SK-N-SH (cell line): ENCODE measurements at regions not wholly inside any gene's neighbourhood (a gene's known extent, or its start where the extent isn't known, plus 50 kb on each side); places are given as distances from the start of the nearest gene placed in this dataset.

Experiments
- CTCF ChIA-PET: fragments of 300-600, 350-600 bp; formaldehyde crosslinking; extraction: SDS; loops from one replicate; lab custom pipeline; 2021; lab: Yijun Ruan, JAX
- POLR2A ChIA-PET: fragments of 350-600 bp; sonication (Branson Sonifier 250); formaldehyde crosslinking; extraction: SDS; loops from one replicate; lab custom pipeline; 2020; ENCODE audit warnings: antibody characterized with exemption, inconsistent platforms; lab: Yijun Ruan, JAX
- DNase-seq: peaks from one replicate; pipeline ENCODE4 v3.0.0; 2012
- H2AFZ ChIP-seq: fragments of 200-600 bp; sonication (generic); 2 replicates; pipeline ENCODE4 v1.8.1; 2016; ENCODE audit warnings: antibody characterized with exemption, mild to moderate bottlenecking, low read depth
- H3F3A ChIP-seq: fragments of 200-600 bp; sonication (generic); replicated peaks from 2 replicates; pipeline ENCODE3; 2016; ENCODE audit warnings: antibody characterized with exemption, mild to moderate bottlenecking; ENCODE audit not compliant: insufficient read depth
- H3K27ac ChIP-seq, 2 experiments: fragments of 200-500 bp in 1 of 2; fragments of 200-600 bp in 1 of 2; sonication (Bioruptor generic) in 1 of 2; sonication (generic), shearing (Covaris generic) in 1 of 2; 2 replicates each; pipeline versions ENCODE4 v1.5.1 to v1.6.1; 2014 to 2016; ENCODE audit warnings: low read depth in 2 of 2, inconsistent platforms in 1 of 2, low read length in 1 of 2, mild to moderate bottlenecking in 1 of 2, mixed read lengths in 1 of 2
- H3K27me3 ChIP-seq: fragments of 200-600 bp; sonication (generic), shearing (Covaris generic); 2 replicates; pipeline ENCODE4 v1.6.1; 2016; ENCODE audit warnings: mixed run types; ENCODE audit not compliant: insufficient read depth
- H3K36me3 ChIP-seq, 2 experiments: fragments of 200-500 bp in 1 of 2; fragments of 200-600 bp in 1 of 2; sonication (Bioruptor generic) in 1 of 2; sonication (generic) in 1 of 2; replicated peaks in 1 of 2; 2 replicates each; pipeline versions ENCODE3 to v1.5.1; 2014 to 2016; ENCODE audit warnings: low read length in 1 of 2, mild to moderate bottlenecking in 1 of 2; ENCODE audit not compliant: insufficient read depth in 2 of 2, control insufficient read depth in 1 of 2
- H3K4me1 ChIP-seq, 2 experiments: fragments of 200-500 bp in 1 of 2; fragments of 200-600 bp in 1 of 2; sonication (Bioruptor generic) in 1 of 2; sonication (generic), shearing (Covaris generic) in 1 of 2; 2 replicates each; pipeline versions ENCODE4 v1.5.1 to v1.6.1; 2014 to 2016; ENCODE audit warnings: low read depth in 1 of 2, low read length in 1 of 2, mixed run types in 1 of 2; ENCODE audit not compliant: insufficient read depth in 2 of 2, control insufficient read depth in 1 of 2
- H3K4me2 ChIP-seq: fragments of 200-600 bp; sonication (generic), shearing (Covaris generic); 2 replicates; pipeline ENCODE4 v1.6.1; 2017; ENCODE audit warnings: mixed run types
- H3K4me3 ChIP-seq, 2 experiments: fragments of 200-500 bp in 1 of 2; fragments of 200-600 bp in 1 of 2; sonication (Bioruptor generic) in 1 of 2; sonication (generic), shearing (Covaris generic) in 1 of 2; 2 replicates each; pipeline versions ENCODE4 v1.5.1 to v1.8.1; 2014 to 2016; ENCODE audit warnings: low read depth in 2 of 2, inconsistent platforms in 1 of 2, low read length in 1 of 2, mild to moderate bottlenecking in 1 of 2, mixed read lengths in 1 of 2, moderate library complexity in 1 of 2
- H3K79me2 ChIP-seq: fragments of 200-600 bp; sonication (generic); 2 replicates; pipeline ENCODE4 v1.8.1; 2017; ENCODE audit warnings: mild to moderate bottlenecking; ENCODE audit not compliant: insufficient read depth
- H3K9ac ChIP-seq: fragments of 200-600 bp; sonication (generic); 2 replicates; pipeline ENCODE4 v1.6.1; 2017; ENCODE audit warnings: mixed run types
- H3K9me2 ChIP-seq: fragments of 200-600 bp; sonication (generic); 2 replicates; pipeline ENCODE4 v1.6.1; 2017; ENCODE audit warnings: mixed run types
- H3K9me3 ChIP-seq: fragments of 200-600 bp; sonication (generic); 2 replicates; pipeline ENCODE4 v1.6.1; 2017; ENCODE audit warnings: mixed run types, mild to moderate bottlenecking, moderate library complexity
- H4K20me1 ChIP-seq: fragments of 200-600 bp; sonication (generic); 2 replicates; pipeline ENCODE4 v1.6.1; 2017; ENCODE audit warnings: mild to moderate bottlenecking, mixed run types; ENCODE audit not compliant: insufficient read depth
- ELF1 ChIP-seq: IDR thresholded peaks from 2 replicates; pipeline ENCODE4 v1.4.0; 2012
- JUND ChIP-seq: IDR thresholded peaks from 2 replicates; pipeline ENCODE4 v1.4.0; 2012
- RCOR1 ChIP-seq: fragments of 150-350 bp; IDR thresholded peaks from 2 replicates; pipeline ENCODE4 v1.6.1; 2017; ENCODE audit warnings: antibody characterized with exemption, low read length
- RFX5 ChIP-seq: IDR thresholded peaks from 2 replicates; pipeline ENCODE4 v1.6.1; 2012; ENCODE audit warnings: mild to moderate bottlenecking, improper control_type of control experiment, low read length
- RXRA ChIP-seq: IDR thresholded peaks from 2 replicates; pipeline ENCODE4 v1.4.0; 2012; ENCODE audit warnings: low read depth, mild to moderate bottlenecking, borderline replicate concordance
- SIN3A ChIP-seq: IDR thresholded peaks from 2 replicates; pipeline ENCODE4 v1.6.1; 2012; ENCODE audit warnings: low read depth, mild to moderate bottlenecking, low read length, moderate library complexity, borderline replicate concordance
- TEAD4 ChIP-seq: IDR thresholded peaks from 2 replicates; pipeline ENCODE4 v1.4.0; 2012; ENCODE audit warnings: mild to moderate bottlenecking, borderline replicate concordance; ENCODE audit not compliant: insufficient read depth
- YY1 ChIP-seq: IDR thresholded peaks from 2 replicates; pipeline ENCODE4 v1.4.0; 2012; ENCODE audit warnings: low read depth, mild to moderate bottlenecking
- WGBS: methylation state at CpG from one replicate; pipeline ENCODE4 v1.1.6; 2017; ENCODE audit warnings: low lambda C conversion rate; 5-methylcytosine and 5-hydroxymethylcytosine counted together
- TF ChIP-seq, protein P1 (sequence below): IDR thresholded peaks from 2 replicates; pipeline ENCODE4 v1.4.0; 2012; ENCODE audit warnings: low read depth, borderline replicate concordance
- TF ChIP-seq, protein P2 (sequence below): IDR thresholded peaks from 2 replicates; pipeline ENCODE4; 2012
- TF ChIP-seq, protein P3 (sequence below): fragments of 150-350 bp; IDR thresholded peaks from 2 replicates; pipeline ENCODE4 v1.6.1; 2017; ENCODE audit warnings: antibody characterized with exemption, low read length, low read depth, borderline replicate concordance
- TF ChIP-seq, protein P4 (sequence below): IDR thresholded peaks from 2 replicates; pipeline ENCODE4 v1.4.0; 2012; ENCODE audit warnings: low read depth
- TF ChIP-seq, protein P5 (sequence below): IDR thresholded peaks from 2 replicates; pipeline ENCODE4 v1.6.1; 2012; ENCODE audit warnings: mild to moderate bottlenecking, low read depth, low read length, moderate library complexity

DNA sequence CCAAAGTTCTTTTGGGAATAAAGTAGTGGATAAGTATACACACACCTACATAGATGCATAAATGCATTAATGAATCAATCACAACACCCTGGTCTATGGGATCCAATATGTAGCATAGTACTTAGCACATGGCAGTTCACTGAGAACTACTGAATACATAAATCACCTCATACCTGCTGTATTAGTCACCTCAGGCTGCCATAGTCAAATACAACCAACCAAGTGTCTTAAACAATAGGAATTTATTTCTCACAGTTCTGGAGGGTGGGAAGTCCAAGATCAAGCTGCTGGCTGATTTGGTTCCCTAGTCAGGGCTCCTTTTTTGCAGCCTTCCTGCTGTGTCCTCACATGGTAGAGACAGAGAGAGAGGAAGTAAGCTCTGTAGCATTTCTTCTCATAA, 228.2 kb downstream of the NHLRC3 start (continued):
- TF ChIP-seq, protein P1, sequence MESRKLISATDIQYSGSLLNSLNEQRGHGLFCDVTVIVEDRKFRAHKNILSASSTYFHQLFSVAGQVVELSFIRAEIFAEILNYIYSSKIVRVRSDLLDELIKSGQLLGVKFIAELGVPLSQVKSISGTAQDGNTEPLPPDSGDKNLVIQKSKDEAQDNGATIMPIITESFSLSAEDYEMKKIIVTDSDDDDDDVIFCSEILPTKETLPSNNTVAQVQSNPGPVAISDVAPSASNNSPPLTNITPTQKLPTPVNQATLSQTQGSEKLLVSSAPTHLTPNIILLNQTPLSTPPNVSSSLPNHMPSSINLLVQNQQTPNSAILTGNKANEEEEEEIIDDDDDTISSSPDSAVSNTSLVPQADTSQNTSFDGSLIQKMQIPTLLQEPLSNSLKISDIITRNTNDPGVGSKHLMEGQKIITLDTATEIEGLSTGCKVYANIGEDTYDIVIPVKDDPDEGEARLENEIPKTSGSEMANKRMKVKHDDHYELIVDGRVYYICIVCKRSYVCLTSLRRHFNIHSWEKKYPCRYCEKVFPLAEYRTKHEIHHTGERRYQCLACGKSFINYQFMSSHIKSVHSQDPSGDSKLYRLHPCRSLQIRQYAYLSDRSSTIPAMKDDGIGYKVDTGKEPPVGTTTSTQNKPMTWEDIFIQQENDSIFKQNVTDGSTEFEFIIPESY = no peak

DNA sequence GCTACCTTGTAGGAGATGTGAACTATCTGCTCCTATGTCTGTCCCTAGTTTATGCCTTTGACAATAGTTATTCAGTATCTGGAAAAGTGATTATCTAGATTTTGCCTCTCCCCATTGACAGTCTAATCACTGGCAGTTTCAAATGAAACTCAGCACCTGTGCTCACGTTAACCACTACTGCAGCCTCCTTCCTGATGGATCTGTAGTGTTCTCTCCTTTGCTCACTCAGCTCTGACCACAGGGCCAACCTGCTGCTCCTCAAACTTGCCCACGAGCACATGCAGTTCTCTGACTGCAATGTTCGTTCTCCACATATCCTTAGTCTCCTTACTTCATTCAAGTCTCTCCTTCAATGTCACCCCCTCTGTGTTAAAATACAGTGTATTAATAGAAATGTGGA, 230.1 kb downstream of the NHLRC3 start:
- Histone ChIP-seq H3K9me2 (no peaks in the 10 kb centered on the region), H3F3A (no peaks in the 10 kb centered on the region), H3K4me2 (no peak overlapping the region)
- TF ChIP-seq TEAD4 (no peak), RXRA (no peak), RFX5 (no peak), SIN3A (no peak), RCOR1 (no peak), JUND (no peak)
- TF ChIP-seq, protein P2, sequence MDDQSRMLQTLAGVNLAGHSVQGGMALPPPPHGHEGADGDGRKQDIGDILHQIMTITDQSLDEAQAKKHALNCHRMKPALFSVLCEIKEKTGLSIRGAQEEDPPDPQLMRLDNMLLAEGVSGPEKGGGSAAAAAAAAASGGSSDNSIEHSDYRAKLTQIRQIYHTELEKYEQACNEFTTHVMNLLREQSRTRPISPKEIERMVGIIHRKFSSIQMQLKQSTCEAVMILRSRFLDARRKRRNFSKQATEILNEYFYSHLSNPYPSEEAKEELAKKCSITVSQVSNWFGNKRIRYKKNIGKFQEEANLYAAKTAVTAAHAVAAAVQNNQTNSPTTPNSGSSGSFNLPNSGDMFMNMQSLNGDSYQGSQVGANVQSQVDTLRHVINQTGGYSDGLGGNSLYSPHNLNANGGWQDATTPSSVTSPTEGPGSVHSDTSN = no peak
- TF ChIP-seq, protein P3, sequence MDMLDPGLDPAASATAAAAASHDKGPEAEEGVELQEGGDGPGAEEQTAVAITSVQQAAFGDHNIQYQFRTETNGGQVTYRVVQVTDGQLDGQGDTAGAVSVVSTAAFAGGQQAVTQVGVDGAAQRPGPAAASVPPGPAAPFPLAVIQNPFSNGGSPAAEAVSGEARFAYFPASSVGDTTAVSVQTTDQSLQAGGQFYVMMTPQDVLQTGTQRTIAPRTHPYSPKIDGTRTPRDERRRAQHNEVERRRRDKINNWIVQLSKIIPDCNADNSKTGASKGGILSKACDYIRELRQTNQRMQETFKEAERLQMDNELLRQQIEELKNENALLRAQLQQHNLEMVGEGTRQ = no peak
- TF ChIP-seq, protein P4, sequence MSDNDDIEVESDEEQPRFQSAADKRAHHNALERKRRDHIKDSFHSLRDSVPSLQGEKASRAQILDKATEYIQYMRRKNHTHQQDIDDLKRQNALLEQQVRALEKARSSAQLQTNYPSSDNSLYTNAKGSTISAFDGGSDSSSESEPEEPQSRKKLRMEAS = no peak
- TF ChIP-seq, all 33 proteins: peak for 0
- no peak overlapping the region for H3K27ac ChIP-seq
- no peak for DNase-seq
- no peak overlapping the region for H3K4me3 ChIP-seq
- H3K27me3 ChIP-seq = no peaks in the 10 kb centered on the region
- H2AFZ ChIP-seq = no peak overlapping the region
- no peaks in the 10 kb centered on the region for H3K36me3 ChIP-seq
- no peaks in the 10 kb centered on the region for H4K20me1 ChIP-seq
- ChIA-PET POLR2A (no interaction called here), CTCF (no interaction called here)
- H3K4me1 ChIP-seq = no peaks in the 10 kb centered on the region
- H3K9me3 ChIP-seq = no peaks in the 10 kb centered on the region
- no peak overlapping the region for H3K9ac ChIP-seq
- WGBS = 11% methylated on average over 3 of the region's 3 CpGs
- no peaks in the 10 kb centered on the region for H3K79me2 ChIP-seq

DNA sequence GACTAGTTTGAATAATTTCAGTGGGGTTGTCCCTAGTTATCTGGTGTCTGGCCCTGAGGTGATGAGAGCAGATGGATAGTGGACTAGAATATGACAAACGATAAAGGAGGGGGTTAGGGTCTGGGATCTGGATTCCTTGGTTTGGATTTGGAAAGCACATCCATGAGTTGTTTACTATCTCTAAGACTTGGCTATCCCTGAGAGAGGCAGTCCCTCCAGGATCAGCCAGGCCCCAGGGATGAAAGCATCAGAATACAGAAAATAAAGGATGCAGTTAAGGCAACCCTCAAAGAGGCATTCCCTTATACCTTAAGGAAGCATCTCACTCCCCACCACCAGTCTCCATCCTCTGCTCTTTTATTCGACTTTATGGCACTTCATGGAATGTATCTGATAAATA, 230.7 kb downstream of the NHLRC3 start:
- Histone ChIP-seq H4K20me1 (no peaks in the 10 kb centered on the region), H3K36me3 (no peaks in the 10 kb centered on the region)
- POLR2A ChIA-PET = no interaction called here
- TF ChIP-seq YY1 = no peak
- TF ChIP-seq ELF1 = no peak
- TF ChIP-seq, protein P5, sequence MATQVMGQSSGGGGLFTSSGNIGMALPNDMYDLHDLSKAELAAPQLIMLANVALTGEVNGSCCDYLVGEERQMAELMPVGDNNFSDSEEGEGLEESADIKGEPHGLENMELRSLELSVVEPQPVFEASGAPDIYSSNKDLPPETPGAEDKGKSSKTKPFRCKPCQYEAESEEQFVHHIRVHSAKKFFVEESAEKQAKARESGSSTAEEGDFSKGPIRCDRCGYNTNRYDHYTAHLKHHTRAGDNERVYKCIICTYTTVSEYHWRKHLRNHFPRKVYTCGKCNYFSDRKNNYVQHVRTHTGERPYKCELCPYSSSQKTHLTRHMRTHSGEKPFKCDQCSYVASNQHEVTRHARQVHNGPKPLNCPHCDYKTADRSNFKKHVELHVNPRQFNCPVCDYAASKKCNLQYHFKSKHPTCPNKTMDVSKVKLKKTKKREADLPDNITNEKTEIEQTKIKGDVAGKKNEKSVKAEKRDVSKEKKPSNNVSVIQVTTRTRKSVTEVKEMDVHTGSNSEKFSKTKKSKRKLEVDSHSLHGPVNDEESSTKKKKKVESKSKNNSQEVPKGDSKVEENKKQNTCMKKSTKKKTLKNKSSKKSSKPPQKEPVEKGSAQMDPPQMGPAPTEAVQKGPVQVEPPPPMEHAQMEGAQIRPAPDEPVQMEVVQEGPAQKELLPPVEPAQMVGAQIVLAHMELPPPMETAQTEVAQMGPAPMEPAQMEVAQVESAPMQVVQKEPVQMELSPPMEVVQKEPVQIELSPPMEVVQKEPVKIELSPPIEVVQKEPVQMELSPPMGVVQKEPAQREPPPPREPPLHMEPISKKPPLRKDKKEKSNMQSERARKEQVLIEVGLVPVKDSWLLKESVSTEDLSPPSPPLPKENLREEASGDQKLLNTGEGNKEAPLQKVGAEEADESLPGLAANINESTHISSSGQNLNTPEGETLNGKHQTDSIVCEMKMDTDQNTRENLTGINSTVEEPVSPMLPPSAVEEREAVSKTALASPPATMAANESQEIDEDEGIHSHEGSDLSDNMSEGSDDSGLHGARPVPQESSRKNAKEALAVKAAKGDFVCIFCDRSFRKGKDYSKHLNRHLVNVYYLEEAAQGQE = no peak
- TF ChIP-seq, all 33 proteins: peak for 0
- Histone ChIP-seq H3K27ac (no peak overlapping the region), H2AFZ (no peak overlapping the region), H3K4me2 (no peak overlapping the region), H3K79me2 (no peaks in the 10 kb centered on the region), H3K9ac (no peak overlapping the region), H3K4me1 (no peaks in the 10 kb centered on the region), H3K27me3 (no peaks in the 10 kb centered on the region), H3F3A (no peaks in the 10 kb centered on the region), H3K4me3 (no peak overlapping the region), H3K9me3 (no peaks in the 10 kb centered on the region), H3K9me2 (no peaks in the 10 kb centered on the region)
- CTCF ChIA-PET = no interaction called here
- DNase-seq = no peak
- 18% methylated on average over 2 of the region's 2 CpGs for WGBS
